HG03521 (cell line): ENCODE measurements at regions not wholly inside any gene's neighbourhood (a gene's known extent, or its start where the extent isn't known, plus 50 kb on each side); places are given as distances from the start of the nearest gene placed in this dataset.
"Not testable (repeated sequence)": the region's sequence is repeated elsewhere in the genome, so short reads cannot be mapped to it uniquely, and the experiment has no call there.

Experiments used
- ATAC-seq: cut with Tn5 transposase; IDR thresholded peaks from one replicate; pipeline ENCODE4 v1.9.1; 2021; ENCODE audit warnings: mild to moderate bottlenecking, moderate library complexity; ENCODE audit not compliant: unreplicated experiment

DNA sequence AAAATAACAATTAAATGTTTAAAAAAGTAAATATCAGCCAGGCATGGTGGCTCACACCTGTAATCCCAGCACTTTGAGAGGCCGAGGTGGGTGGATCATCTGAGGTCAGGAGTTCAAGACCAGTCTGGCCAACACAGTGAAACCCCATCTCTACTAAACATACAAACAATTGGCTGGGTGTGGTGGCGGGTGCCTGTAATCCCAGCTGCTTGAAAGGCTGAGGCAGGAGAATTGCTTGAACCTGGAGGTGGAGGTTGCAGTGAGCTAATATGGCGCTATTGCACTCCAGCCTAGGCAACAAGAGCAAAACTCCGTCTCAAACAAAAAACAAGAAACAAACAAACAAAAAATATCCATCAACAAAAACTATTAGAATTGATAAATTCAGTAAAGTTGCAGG, 77.5 kb downstream of the SNX5 start:
- not testable (repeated sequence) for ATAC-seq

DNA sequence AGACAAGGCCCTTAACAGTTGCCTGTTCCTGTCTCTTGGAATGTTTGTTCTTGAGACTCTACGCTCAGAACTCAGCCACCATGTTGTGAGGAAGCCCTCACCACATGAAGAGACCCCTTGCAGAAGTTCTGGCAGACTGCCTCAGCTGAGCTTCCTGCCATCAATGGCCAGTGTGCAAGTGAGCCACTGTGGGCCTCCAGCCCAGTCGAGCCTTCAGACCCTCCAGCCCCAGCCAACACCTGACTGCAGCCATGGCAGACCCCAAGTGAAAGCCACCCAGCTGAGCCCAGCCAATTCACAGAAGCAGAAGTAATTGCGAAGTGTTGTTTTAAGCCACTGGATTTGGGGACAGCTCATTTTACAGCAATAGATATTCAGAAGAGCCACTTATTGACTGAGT, 78.3 kb downstream of the SNX5 start:
- ATAC-seq = no peak

- no peak for ATAC-seq
These were observed 79.4 kb downstream of the SNX5 start for GRCh38 chr20:17889226-17889625.

GRCh38 chr20:17888044-17888443, 80.5 kb downstream of the SNX5 start:
- no peak for ATAC-seq

DNA sequence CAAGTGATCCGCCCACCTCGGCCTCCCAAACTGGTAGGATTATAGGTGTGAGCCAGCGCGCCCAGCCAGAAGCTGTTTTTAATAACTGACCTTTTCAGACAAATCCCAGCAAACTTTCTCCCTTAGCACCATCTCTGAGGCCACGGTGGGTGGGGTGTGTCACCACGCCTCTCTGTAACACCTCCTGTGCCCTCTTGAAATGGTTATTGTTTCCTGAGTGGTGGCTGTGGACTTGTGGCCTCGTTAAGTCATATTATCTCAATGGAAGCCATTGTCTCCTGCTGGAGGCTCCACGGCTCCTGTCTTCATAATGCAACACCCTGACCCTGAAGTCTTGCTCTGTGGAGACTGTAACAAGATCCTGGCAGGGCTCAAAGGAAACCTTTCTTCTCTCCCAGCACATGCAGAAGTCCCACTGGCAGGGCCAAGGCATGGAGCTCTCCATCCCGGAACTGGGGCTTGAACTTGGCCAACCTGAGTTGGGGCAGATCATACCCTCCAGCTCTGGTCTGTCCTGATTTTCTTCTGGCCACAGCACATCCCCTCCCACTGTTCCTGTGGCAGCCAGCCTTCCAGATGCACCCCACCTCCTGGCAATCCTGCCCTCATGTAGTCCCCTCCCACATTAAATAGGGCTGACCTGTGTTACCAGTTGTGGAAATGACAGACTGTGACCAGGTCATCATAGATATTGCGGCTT, 81.1 kb downstream of the SNX5 start:
- no peak for ATAC-seq

DNA sequence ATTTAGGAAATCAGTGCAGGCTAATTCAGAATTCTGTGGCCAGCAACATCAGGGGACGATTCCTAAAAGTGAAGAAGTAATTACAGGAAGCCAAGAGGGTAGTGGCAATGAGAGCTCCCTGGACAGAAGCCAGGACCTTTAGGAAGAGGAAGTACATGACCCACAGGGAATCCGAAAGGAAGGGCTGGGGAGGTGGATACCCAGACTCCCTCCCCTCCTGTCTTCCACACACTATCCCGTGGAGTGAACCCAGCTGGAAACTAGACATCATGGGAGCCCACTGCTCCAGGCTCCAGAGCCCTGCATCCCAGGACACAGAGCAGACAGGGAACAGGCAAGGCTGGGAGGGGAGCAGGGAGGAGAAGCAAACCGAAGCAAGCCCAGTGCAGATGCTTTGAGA, 83.0 kb downstream of the SNX5 start:
- ATAC-seq = no peak

DNA sequence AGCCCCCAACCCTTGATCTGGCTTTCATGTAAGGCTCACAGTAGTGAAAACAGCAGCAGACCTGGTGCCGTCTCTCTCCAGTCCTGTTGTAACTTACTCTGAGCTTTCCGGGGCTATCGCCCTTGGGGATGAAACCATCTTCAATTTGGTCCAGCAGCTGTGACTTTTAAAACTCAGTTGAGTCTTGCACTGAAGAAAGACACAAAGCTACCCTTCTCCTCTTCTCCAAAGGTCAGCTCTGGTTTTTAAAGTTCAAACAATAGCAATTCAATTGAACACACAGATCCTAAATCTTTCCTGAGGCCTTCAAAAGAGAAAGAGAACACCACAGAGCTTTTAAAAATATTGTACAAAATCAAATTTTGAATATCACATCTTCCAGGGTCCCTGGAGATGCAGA, 83.5 kb downstream of the SNX5 start:
- ATAC-seq = no peak

GRCh38 chr20:17884307-17885003, 84.1 kb downstream of the SNX5 start:
- no peak for ATAC-seq

DNA sequence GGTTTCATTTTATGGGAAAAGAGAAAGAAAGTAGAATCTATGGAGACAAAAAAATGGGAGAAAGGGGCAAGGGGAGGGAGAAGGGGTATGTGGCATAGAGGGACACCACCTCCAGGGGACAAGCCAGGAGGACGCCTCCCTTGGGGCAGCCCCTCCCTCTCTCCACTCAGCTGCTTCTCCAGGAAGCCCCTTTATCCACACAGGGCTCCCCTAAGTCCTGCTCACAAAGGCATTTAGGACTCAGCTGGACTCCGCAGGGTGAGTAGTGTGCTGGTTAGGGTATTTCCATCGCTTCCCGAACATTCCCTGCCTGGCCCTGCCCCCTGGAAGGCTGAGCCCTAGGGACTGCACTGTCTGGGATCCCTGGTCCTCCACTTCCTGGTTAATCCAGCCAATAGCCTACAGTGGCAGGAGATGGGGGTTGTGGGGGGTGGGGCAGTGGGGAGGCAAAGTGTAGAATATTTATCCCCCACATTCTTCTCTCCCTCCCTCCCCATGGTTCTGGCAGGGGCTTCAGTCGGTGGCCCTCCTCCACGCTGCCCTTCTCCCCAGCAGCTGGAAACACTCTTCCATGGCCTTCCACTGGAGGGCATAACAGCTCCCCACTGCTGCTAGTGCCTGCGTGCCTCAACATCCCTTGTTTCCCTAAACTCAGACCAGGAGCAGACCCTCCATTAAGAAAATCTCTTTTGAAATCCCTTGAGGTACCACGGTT, 84.8 kb downstream of the SNX5 start:
- no peak for ATAC-seq

DNA sequence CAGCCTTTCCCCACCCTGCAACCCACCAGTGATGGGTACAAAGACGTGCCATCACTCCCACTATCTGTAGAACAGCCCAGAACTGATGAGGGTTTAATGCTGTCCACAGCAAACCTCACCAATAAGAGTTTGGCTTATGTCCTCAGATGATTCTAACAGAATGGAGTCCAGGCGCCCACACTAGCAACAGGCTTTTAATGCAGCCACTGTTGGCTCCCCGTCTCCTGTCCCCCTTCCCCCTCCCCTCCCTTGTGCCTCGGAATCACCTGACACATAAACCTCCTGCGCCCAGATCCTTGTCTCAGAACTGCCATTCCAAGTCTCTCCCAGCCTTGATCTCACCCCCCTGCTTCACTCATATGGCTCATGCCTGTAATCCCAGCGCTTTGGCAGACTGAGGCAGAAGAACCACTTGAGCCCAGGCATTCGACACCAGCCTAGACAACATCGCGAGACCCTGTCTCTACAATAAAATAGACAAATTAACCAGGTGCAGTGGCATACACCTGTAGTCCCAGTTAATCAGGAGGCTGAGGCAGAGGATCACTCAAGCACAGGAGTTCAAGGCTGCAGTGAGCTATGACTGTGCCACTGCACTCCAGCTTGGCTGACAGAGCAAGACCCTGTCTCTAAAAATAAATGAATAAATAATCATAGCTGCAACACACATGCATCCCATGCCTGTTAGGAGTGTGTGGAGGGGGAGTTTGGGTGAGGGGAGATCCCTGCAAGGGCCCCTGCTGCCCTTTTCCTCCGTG, 85.6 kb downstream of the SNX5 start:
- ATAC-seq = no peak

DNA sequence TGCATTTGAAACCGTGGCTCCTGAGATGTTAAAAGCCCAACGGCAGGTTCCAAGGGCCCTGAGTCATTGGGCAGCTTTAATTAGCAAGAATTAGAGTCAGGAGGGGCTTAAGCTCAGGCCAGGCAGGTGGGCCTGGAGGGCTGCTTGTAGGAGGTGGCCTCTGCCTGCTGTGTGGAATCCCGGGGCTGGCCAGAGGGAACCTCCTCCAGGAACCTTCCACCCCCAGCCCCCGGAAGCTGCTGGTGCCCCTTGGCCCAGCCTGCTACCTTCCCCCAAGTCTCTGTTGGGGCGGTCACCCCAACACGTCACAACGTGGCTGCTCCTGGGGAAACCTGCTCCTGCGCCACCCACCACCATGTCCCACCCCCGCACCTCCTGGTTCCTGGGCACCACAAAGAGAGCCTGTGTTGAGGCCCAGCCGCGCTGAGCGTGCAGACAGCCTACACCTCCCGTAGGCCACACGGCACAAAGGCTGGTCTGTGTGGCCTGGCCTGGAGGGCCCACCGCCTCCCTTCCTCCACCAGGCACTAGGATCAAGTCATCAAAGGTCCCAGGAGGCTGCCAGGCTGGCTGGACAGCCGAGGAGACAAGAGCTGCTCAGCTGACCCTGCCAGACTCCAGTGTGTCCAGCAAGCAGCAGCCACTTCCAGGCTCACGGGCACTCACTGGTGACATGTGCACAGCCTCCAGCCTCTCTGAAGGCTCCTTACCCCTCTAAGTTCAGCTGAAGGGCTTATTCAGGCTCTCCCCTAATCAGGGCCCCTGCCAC, 86.3 kb downstream of the SNX5 start:
- ATAC-seq = no peak

- no peak for ATAC-seq
These were observed 86.9 kb downstream of the SNX5 start for GRCh38 chr20:17881741-17882064.

GRCh38 chr20:17878912-17879602, 89.5 kb downstream of the SNX5 start:
- no peak for ATAC-seq

DNA sequence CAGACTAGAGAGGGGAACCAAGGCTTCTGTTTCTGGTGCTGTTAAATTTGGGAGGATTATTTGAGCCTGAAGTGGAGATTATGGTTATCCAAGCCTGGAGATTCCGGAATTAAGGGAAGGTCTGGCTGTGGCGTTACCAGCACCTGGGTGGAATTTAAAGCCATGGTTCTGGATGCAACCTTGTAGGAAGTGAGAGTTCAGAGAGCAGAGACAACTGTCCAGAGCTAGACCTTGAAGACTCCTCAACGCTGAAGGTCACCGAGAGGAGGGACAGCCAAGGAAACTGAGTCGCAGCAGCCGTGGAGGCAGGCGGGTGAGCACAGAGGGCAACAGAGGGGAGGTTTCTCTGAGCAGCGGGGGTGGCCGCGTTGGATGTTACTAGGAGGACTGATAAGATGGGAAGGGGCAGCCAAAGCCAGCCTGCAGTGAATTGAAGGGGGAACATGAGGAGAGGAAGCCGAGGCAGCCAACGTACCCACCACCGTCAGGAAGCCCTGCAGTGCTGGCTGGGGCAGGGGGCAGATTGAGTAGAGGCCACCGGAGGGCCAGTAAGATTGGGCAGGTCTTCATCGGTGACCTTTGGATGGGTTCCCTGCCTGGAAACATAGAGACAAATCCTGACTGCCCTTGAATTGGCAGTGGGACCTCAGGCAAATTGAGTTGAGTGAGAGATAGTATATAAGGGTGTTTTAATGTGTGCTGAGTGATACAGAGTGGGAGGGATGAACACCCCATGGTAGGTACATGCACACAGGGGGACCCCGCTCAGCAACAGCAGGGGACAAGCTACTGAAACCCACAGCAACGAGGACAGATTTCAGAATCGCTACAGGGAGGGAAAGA, 90.3 kb downstream of the SNX5 start:
- ATAC-seq = no peak

DNA sequence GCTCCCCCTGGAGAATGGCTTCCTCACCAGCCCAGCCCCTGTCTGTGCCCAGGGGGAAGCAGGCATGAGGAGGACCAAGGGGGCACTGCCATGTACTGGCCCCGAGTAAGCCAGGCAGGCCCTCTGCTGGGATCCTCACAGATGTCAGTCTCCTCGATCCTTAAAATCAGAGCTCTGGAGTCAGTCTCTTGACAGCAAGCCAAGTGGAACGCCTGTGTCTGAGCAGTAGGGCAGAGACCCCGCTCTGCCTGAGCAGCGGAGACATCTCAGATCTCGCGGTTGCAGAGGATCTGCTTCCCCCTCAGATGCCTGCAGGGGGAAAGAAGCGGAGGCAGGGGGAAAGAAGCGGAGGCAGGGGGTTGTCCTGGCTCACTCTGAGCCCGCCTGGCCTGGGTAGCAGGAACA, 92.6 kb downstream of the SNX5 start:
- no peak for ATAC-seq

DNA sequence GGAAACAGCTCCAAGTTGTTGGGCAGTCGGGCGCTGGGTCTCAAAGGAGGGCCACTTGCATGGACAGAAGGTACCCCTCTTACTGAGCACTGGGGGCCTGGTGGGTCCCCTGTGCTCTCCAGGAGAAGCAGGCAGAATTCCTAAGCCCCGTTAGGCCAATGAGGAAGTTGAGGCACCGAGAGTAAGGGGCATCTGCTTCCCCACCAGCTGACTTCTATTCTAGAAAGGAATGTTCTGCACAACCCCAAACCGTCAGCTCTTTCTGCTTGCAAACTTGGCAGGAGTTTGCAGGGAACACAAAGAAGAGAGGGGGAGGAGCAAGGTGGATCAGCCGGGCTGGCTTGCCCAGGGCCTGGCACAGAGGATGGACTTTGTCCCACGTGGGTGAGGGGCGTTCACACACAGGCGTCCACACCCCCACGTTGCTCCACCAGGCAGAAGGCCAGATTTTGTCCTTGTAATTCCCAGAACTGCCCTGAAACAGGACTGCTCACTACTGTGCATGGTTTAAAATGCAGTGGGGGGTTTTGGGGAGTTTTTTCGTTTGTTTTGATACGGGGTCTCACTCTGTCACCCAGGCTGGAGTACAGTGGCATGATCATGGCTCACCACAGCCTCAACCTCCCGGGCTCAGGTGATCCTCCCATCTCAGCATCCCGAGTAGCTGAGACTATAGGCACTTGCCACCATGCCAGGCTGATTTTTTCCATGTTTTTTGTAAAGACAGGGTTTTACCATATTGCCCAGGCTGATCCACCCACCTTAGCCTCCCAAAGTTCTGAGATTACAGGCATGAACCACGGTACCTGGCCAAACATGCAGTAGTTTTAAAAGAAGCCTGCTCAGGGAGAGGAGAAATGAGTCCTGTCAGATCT, 93.3 kb downstream of the SNX5 start:
- ATAC-seq = no peak

GRCh38 chr20:17874271-17875105, 94.1 kb downstream of the SNX5 start:
- no peak for ATAC-seq
